Right renal pelvis (tissue), 4 donors: ENCODE measurements at regions not wholly inside any gene's neighbourhood (a gene's known extent, or its start where the extent isn't known, plus 50 kb on each side); places are given as distances from the start of the nearest gene placed in this dataset.

Experiments
- DNase-seq, 4 donors: peaks; one replicate each; pipeline ENCODE4 v3.0.0-alpha.2; 2013; ENCODE audit warnings: low read depth in 4 of 4, low spot score in 3 of 4, missing footprints in 1 of 4

DNA sequence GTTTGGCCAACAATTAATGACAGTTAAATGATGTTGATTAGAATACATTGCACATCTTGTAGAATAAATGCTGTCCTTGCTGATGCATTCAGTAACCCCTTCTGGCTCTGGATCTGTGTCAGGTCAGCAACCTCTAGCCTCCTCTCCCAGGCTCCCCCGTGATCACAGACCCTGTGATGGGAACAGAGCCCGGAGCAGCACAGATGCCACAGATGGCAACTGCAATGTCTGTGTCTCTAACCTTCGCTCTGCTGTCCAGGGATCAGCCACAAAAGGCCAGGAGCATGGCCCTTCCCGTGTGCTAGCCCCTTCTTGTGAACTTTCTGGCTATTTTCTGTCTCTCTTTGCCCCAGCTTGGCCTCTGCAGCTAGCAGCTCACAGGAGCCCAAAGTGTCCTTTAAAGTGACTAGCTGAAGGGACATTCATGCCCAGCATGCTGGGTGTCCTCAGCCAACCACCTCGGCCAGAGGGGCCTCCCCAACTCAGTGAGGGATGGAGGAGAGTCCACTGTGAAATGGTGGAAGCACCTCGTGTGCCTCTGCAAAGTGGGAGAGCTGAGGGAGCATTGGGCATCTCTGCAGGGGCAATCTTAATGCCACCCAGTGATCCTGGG lies 167.0 kb upstream of the TCERG1L start:
- DNase-seq, result no peak

- DNase-seq, result no peak
Measured at GRCh38 chr10:131480066-131480465, 168.5 kb upstream of the TCERG1L start.

DNA sequence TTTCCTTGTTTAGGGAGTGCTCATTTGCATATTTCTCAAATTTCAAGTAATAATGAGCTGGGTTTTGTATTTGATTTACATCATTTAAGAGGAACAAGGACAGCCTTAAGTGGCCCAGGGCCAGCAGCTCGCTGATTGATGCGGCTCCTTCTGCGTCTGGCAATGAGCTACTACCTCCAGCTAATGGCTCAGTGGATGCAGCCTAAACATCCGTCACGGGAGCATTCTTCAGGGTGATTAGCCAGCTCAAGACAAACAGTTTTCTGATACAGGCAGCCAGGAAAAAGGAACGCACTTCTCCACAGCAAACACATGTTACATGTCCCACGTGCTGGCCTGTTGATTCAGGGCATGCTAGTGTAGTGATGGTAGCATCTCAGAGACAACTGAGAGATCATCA lies 169.3 kb upstream of the TCERG1L start:
- no peak for DNase-seq

DNA sequence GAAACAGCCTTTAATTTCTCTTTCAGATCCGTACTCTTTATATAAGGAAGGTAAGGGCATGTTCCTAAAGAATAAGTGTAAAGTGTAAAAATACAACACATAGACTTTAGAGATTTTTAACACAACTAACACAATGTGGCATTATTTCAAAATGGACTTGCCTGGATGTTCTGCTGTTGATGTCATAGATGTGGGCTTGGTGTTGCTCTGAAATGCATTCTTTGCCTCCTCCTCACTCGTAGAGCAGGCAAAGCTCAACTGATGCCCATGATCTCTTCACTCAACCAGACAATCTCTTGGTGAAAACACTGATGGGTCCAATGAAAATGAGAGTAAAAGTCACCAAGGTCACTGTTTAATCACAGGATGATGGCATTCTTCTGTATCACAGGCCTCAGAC lies 174.2 kb upstream of the TCERG1L start:
- DNase-seq, result no peak

GRCh38 chr10:131487822-131488221 lies 176.3 kb upstream of the TCERG1L start:
- no peak for DNase-seq

GRCh38 chr10:131490991-131491594 lies 179.6 kb upstream of the TCERG1L start:
- no peak for DNase-seq

DNA sequence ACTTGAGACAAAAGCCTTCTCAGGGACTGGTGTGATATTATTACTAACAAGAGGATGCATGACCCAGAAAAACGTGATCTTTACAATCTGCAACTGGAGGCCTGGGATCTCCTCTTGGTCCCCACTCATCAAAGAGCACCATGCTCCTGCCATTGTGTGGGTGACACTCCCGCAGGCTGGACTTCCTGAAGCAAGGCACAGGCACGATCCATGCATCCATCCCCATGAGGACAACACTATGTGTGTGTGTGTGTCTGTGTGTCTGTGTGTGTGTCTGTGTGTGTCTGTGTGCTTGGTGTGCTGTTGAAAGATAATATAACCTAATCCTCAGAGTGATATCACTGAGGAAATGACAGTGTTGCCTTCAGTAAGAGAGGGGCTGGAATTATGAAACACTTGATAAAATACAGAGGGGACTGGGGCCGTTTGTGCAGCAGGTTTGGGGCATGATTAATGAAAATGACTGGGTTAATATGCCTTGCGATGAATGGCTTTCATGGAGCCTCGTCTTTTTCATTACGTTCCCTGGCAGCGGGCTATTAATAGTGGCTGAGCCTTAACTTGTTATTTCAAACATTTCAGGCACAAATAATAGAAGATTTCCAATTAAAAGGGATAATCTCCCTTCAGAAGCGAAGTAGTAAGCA lies 180.8 kb upstream of the TCERG1L start:
- no peak for DNase-seq

DNA sequence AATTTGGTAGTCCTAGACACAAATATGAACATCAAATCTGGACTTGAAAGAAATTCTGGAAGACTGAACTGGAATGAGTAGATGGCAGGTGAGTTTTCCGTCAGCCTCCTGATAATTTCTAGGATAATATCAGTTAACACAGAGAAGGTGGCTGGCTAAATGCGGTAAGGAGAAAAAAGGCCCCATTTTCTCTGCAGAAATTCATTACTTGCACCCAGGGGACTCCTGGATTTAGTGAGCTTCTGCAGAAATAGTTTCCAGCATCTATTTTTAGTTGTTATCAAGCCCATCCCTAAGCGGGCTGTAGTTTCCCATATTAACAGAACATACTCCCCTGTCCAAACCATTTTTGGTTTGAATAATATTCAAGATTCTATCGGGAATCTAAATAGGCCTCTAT lies 181.9 kb upstream of the TCERG1L start:
- DNase-seq, result no peak

DNA sequence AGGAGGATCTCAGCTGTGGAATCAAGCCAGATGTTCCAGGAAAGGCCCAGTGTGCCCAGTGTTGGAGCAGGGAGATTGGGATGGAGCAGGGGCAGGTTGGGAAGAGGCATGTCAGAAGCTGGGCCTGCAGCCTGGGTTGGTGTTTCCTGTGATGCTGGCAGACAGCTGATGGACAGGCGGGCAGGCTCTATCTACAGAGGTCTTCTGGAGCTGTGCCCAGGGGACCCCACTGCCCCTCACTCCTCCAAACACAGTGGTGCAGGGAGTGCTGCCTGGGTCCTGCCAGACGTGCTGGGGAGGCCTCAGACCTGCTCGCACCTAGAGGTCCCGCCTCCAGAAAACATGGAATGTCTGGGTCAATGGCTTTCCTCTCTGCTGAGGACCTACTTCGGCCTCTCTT lies 182.9 kb upstream of the TCERG1L start:
- no peak for DNase-seq

DNA sequence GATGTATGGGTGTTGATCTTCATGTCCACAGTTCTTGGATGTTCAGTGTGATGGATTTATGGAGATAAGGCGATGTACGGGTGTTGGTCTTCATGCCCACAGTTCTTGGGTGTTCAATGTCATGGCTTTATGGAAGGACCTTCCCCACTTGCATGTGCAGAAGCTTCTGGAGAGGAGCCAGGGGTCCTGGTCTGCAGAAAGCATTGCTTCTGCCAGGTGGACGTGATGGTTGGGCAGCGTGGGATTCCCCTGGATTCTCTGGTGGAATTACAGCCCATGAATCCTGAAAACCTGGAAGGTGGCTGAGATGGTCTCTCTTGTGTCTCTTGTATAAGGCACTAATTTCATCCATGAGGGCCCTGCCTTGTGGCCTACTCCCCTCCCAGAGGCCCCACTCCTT lies 183.7 kb upstream of the TCERG1L start:
- DNase-seq, result no peak

DNA sequence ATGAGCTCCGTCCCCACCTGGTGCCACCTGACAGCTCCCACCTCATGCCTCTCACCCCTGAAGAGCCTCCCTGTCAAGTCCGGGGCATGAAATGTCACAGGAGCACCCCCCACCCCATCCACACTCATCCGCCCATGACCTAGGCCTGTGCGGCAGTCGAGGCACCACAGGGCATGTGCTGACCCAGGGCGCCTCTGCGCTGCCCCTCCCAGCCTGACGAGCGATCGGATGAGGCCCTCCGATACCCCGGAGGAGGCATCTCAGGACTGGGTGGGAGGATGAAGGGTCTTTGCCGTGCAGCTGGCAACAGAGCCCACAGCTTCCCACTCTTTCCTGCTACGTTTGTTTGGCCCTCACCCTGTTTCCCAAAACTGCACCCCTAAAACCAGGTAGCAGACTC lies 184.4 kb upstream of the TCERG1L start:
- DNase-seq, result no peak

GRCh38 chr10:131496351-131497052 lies 185.0 kb upstream of the TCERG1L start:
- no peak for DNase-seq

GRCh38 chr10:131499566-131499965 lies 188.0 kb upstream of the TCERG1L start:
- DNase-seq, result no peak

DNA sequence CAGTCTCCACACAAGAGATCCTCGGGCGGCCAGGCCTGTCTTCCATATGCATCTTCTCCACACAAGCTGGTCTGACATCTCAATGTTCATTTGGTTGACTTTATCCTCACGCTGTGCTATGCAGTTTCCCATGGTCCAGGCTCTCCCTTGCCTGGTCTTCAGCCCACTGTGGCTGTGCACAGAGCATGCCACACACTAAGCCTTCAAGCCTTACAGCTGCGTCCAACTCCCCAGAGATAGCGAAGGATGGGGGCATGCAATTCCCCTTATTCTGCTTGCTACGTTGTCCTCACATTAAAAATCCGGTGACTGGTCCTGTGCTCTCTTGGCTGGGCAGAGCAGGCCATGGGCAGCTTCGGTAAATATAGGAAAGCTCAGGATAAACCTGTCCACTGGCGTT lies 188.7 kb upstream of the TCERG1L start:
- DNase-seq, result no peak

DNA sequence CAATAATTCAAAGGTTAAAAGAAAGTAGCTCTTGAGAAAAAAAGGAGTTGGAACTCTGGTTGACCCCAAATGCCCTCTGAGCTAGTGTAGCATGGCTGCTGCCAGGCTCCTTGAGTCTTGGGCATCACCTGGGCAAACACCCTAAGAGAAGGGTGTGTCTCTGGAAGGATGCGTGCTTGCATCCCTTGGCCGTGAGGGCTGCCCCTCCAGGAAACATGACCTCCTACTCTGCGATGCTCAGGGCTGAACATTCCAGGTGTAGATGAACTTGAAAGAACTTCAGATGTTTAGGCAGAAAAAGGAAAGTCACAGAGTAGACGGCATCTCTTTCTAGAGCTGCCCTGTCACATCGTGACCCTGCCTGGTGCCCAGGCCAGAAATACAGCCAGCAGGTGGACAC lies 189.4 kb upstream of the TCERG1L start:
- DNase-seq, result no peak

DNA sequence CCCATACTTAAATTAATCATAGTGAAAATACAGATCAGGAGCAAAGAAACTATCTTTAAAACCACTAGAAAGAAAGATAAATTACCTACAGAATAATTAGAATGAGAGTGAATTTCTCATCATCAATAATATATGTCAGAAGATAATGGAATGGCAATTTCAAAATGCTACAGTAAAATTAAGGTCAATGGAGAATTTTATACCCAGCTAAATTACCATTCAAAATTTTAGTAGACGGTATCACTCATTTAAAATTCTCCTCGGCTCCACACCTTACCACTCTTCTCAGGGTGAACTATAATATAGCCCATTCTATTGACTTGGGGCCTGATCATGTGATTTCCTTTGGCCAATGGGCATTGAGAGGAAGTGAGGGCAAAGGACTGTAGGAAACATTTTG lies 192.5 kb upstream of the TCERG1L start:
- no peak for DNase-seq

- DNase-seq, result no peak
Measured at GRCh38 chr10:131511391-131511790, 199.9 kb upstream of the TCERG1L start.

DNA sequence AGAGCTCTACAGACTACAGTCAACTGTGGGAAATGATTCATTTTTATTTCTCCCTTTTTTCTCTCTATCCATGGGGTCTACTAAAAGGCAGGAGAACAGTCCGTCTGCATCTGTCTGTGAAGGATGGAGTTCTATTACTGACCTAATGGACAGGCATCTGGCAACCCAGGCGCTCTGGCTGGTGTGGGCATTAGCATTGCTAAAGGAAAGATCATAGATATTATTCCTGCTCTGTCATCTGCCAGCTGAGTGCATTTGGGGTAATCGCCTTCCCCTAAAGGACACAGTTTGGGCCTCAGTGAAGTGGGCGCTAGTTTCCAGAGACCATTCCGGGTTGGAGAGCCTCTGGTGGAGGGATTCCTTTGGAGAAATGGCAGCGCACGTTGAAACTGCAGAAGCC lies 201.3 kb upstream of the TCERG1L start:
- DNase-seq, result no peak

- DNase-seq, result no peak
Measured at GRCh38 chr10:131513445-131513844, 201.9 kb upstream of the TCERG1L start.

GRCh38 chr10:131513901-131514300 lies 202.4 kb upstream of the TCERG1L start:
- no peak for DNase-seq

GRCh38 chr10:131514454-131514853 lies 202.9 kb upstream of the TCERG1L start:
- peak in 1 of 4 donors; percentile 4 for DNase-seq

DNA sequence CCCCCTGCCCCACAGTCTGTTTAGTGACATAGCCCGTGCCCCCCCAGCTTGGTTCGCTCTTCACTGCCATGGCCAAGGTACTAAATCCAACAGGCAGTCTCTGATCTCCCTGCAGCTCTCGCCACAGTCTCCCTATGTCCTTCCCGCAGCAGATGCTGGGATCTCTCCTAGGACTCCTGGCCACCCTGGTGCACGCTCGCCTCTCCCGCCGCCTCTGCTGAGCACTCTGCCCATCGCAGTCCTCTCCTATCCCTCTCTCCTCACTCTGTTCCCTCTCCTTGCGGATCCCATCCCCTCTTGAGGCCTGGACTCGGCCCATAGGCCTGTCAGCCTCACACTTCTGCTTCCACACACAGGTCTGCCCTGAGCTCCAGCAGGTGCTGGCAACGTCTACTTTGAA lies 204.8 kb upstream of the TCERG1L start:
- DNase-seq, result no peak
